Smooth muscle cell (in vitro differentiated cells): ENCODE measurements at regions not wholly inside any gene's neighbourhood (a gene's known extent, or its start where the extent isn't known, plus 50 kb on each side); places are given as distances from the start of the nearest gene placed in this dataset.

Experiments used
- DNase-seq: peaks from one replicate; lab custom pipeline; 2025; ENCODE audit not compliant: unreplicated experiment; lab: John Stamatoyannopoulos, UW
- H2AFZ ChIP-seq: fragments of 200-600 bp; sonication (generic); 2 replicates; pipeline ENCODE4 v1.6.0; 2016; ENCODE audit warnings: antibody characterized with exemption, low read depth, mild to moderate bottlenecking
- H3F3A ChIP-seq: fragments of 200-600 bp; sonication (generic); 2 replicates; pipeline ENCODE4 v1.6.0; 2017; ENCODE audit warnings: antibody characterized with exemption, low read depth
- H3K27ac ChIP-seq: fragments of 200-600 bp; sonication (generic); 2 replicates; pipeline ENCODE4 v1.5.1; 2016; ENCODE audit warnings: low read depth, mild to moderate bottlenecking
- H3K27me3 ChIP-seq: fragments of 200-600 bp; sonication (generic); 2 replicates; pipeline ENCODE4 v1.6.1; 2016; ENCODE audit warnings: low read depth, mild to moderate bottlenecking
- H3K36me3 ChIP-seq: fragments of 200-600 bp; sonication (generic); 2 replicates; pipeline ENCODE4 v1.5.1; 2016; ENCODE audit warnings: low read depth
- H3K4me1 ChIP-seq: fragments of 200-600 bp; sonication (generic); 2 replicates; pipeline ENCODE4 v1.5.1; 2016; ENCODE audit warnings: low read depth
- H3K4me2 ChIP-seq: fragments of 200-600 bp; sonication (generic); 2 replicates; pipeline ENCODE4 v1.6.0; 2016; ENCODE audit warnings: mild to moderate bottlenecking
- H3K4me3 ChIP-seq: fragments of 200-600 bp; sonication (generic); 2 replicates; pipeline ENCODE4 v1.5.1; 2016; ENCODE audit warnings: mild to moderate bottlenecking
- H3K79me2 ChIP-seq: fragments of 200-600 bp; sonication (generic); 2 replicates; pipeline ENCODE4 v1.6.0; 2016; ENCODE audit warnings: low read depth, mild to moderate bottlenecking
- H3K9ac ChIP-seq: fragments of 200-600 bp; sonication (generic); 2 replicates; pipeline ENCODE4 v1.6.0; 2016; ENCODE audit warnings: low read depth
- H3K9me3 ChIP-seq: fragments of 200-600 bp; sonication (generic); replicated peaks from 2 replicates; pipeline ENCODE4 v1.5.1; 2016; ENCODE audit warnings: low read depth
- H4K20me1 ChIP-seq: fragments of 200-600 bp; sonication (generic); 2 replicates; pipeline ENCODE4 v1.6.0; 2016; ENCODE audit warnings: low read depth
- CTCF ChIP-seq: fragments of 200-600 bp; sonication (generic); IDR thresholded peaks from 2 replicates; pipeline ENCODE4 v1.5.1; 2017; ENCODE audit warnings: borderline replicate concordance, mild to moderate bottlenecking, antibody characterized with exemption; ENCODE audit not compliant: insufficient read depth, poor library complexity, severe bottlenecking
- WGBS: methylation state at CpG from one replicate; pipeline ENCODE4 v1.1.7; 2016; ENCODE audit warnings: low lambda C conversion rate; 5-methylcytosine and 5-hydroxymethylcytosine counted together

- Histone ChIP-seq H4K20me1 (no peaks in the 10 kb centered on the region), H2AFZ (no peak overlapping the region), H3K9me3 (no peaks in the 10 kb centered on the region), H3K4me1 (peaks cover 19% of the 10 kb centered on the region), H3K27me3 (no peaks in the 10 kb centered on the region), H3K4me2 (no peak overlapping the region), H3K27ac (no peak overlapping the region), H3K4me3 (no peak overlapping the region), H3K36me3 (no peaks in the 10 kb centered on the region), H3F3A (no peaks in the 10 kb centered on the region), H3K79me2 (no peaks in the 10 kb centered on the region), H3K9ac (no peak overlapping the region)
- WGBS, result 63% methylated on average over 3 of the region's 3 CpGs
- no peak for TF ChIP-seq CTCF
- DNase-seq, result no peak
Measured at GRCh38 chr14:65975865-65976264, 510.3 kb upstream of the CCDC196 start.

DNA sequence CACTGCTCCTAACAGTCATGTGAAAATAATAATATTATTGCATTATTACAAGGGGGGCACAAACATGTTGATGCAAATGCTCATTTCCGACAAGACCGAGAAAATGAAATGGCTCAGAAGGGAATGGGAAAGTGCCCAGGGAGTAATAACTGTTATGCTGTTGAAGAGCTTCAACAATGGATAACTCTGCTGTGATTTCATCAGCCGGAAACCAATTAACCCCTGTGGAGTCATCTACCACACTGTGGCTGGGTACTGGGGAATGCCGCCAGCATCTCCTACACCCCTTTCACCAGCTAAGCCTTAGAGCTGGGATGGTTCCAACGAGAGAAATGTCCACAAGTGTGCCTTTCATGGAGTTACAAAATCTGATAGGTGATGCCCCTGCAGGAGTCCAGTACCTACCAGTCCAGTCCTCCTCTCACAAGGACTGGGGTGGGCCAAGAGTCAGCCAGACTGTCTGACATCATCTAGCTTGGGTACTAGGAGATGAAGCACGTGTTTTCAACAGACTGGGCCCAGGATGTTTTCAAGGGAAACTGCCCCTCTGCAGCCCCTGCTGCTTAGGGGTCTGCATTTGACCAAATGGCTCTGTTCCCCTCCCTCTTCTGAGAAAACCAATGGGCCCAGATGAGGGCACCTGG lies 509.3 kb upstream of the CCDC196 start:
- Histone ChIP-seq H3F3A (no peaks in the 10 kb centered on the region), H3K9ac (no peak overlapping the region), H3K27ac (no peak overlapping the region), H3K4me3 (no peak overlapping the region), H3K27me3 (no peaks in the 10 kb centered on the region), H2AFZ (no peak overlapping the region), H3K4me2 (no peak overlapping the region), H3K79me2 (no peaks in the 10 kb centered on the region), H4K20me1 (no peaks in the 10 kb centered on the region), H3K9me3 (no peaks in the 10 kb centered on the region), H3K4me1 (peaks cover 19% of the 10 kb centered on the region), H3K36me3 (no peaks in the 10 kb centered on the region)
- DNase-seq, result no peak
- 92% methylated on average over 6 of the region's 6 CpGs for WGBS
- TF ChIP-seq CTCF, result no peak

DNA sequence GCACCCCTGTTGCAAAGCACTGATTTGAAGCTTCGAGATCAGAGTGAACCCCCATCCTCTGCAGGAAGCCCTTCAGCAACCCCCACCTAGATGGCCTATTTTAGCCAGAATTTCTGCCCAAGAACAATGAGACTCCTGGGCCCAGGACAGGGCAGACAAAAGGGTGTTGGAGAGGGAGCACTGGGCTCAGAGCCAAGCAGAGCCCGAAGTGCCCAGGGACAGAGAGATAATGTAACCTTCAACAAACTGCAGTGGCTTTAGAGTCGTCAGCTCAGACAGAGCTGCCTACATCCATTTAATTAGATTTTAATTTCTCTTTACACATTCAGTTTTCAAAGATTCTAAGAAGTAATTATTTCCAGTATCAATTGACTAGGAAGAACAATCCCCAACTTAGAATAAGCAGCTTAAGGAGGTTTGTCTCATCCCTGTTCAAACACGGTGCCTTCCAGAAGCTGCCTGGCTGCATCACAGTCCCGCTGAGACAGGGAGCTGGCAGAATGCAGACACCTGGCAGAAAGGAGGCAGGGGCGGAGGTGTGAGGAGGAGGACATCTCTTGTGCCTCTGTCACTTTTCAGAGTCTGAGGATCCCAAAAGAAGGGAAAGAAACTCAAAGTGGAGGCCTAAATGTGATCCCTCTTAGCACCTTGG lies 504.9 kb upstream of the CCDC196 start:
- Histone ChIP-seq H4K20me1 (no peaks in the 10 kb centered on the region), H3K4me2 (no peak overlapping the region), H3F3A (no peaks in the 10 kb centered on the region), H3K4me1 (no peaks in the 10 kb centered on the region), H3K36me3 (no peaks in the 10 kb centered on the region), H2AFZ (no peak overlapping the region), H3K4me3 (no peak overlapping the region), H3K79me2 (no peaks in the 10 kb centered on the region), H3K9me3 (no peaks in the 10 kb centered on the region), H3K27me3 (no peaks in the 10 kb centered on the region), H3K27ac (no peak overlapping the region), H3K9ac (no peak overlapping the region)
- WGBS, result 84% methylated on average over 6 of the region's 6 CpGs
- DNase-seq, result no peak
- TF ChIP-seq CTCF, result no peak

DNA sequence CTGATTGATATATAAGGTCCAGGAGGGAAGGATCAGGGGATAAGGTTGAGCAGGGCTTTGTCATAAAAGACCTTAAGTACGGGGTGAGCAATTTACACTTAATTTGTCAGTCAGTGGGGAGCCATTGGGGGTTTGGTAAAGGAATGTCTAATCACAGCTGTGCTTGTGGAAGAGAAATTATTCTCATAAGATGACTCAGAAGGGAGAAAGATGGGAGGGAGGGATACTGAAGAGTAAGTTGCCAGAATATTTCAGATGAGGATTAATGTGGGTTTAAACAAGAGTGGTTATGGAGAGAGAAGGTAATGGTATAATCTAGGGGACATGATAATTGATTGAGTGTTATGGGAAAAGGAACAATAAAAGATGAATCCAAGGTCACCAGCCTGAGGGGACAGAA lies 500.1 kb upstream of the CCDC196 start:
- Histone ChIP-seq H2AFZ (no peak overlapping the region), H3K79me2 (no peaks in the 10 kb centered on the region), H3K4me2 (no peak overlapping the region), H3K36me3 (no peaks in the 10 kb centered on the region), H3K27ac (no peak overlapping the region), H3K9ac (no peak overlapping the region), H3F3A (no peaks in the 10 kb centered on the region), H3K4me1 (no peaks in the 10 kb centered on the region), H4K20me1 (no peaks in the 10 kb centered on the region), H3K4me3 (no peak overlapping the region), H3K9me3 (no peaks in the 10 kb centered on the region), H3K27me3 (no peaks in the 10 kb centered on the region)
- DNase-seq, result no peak
- WGBS, result 39% methylated on average over 1 of the region's 1 CpG
- TF ChIP-seq CTCF, result no peak
